K562 (cell line): ENCODE measurements at regions not wholly inside any gene's neighbourhood (a gene's known extent, or its start where the extent isn't known, plus 50 kb on each side); places are given as distances from the start of the nearest gene placed in this dataset.

Experiments
- ATAC-seq: fragments of 200-7000 bp; cut with Tn5 transposase; 3 replicates; pipeline ENCODE4 v1.9.1; 2020; ENCODE audit warnings: moderate library complexity
- BruUV-seq: library from RNA; stranded (reverse); fragments of 400-500 nt; replicated peaks from 2 replicates; lab custom pipeline; 2021; lab: Mats Ljungman, UMichigan
- CTCF ChIA-PET: fragments of 300-600 bp; formaldehyde crosslinking; extraction: SDS; loops from one replicate; lab custom pipeline; 2021; ENCODE audit warnings: low intra/inter-chr PET ratio; lab: Yijun Ruan, JAX
- POLR2A ChIA-PET: fragments of 300-600, 350-650 bp; sonication (Branson Sonifier 250); formaldehyde crosslinking; extraction: SDS; loops from one replicate; lab custom pipeline; 2021; ENCODE audit warnings: antibody characterized with exemption, inconsistent platforms; lab: Yijun Ruan, JAX
- DNase-seq, 4 experiments: peaks; one replicate each; pipeline versions ENCODE4 v3.0.0 to v3.0.0-alpha.2; 2011 to 2018; ENCODE audit warnings: low spot score in 3 of 4, mixed read lengths in 3 of 4; ENCODE audit errors: extremely low read depth in 1 of 4
- FAIRE-seq: peaks from 2 replicates; lab custom pipeline; 2011; peaks lifted over from hg19 to GRCh38; lab: Jason Lieb, UNC
- H2AFZ ChIP-seq: 2 replicates; pipeline ENCODE4 v1.6.0; 2011; ENCODE audit warnings: low read depth, low read length, control low read depth, inconsistent platforms
- H3K27ac ChIP-seq: fragments of 200-600 bp; 3 replicates; pipeline ENCODE4 v1.8.0; 2011; ENCODE audit warnings: low read depth, mild to moderate bottlenecking, control low read depth, inconsistent platforms, low read length, moderate library complexity, mixed read lengths; ENCODE audit errors: extremely low read depth
- H3K27me3 ChIP-seq, 2 experiments: fragments of 300-600 bp in 1 of 2; 2 replicates in 1 of 2; 3 replicates in 1 of 2; pipeline versions ENCODE4 v1.6.0 to v1.8.0; 2011; ENCODE audit warnings: inconsistent platforms in 2 of 2, low read length in 2 of 2, mild to moderate bottlenecking in 1 of 2, mixed read lengths in 1 of 2, moderate library complexity in 1 of 2; ENCODE audit not compliant: control insufficient read depth in 2 of 2, insufficient read depth in 2 of 2
- H3K36me3 ChIP-seq: fragments of 300-600 bp; 3 replicates; pipeline ENCODE4 v1.8.0; 2011; ENCODE audit warnings: mild to moderate bottlenecking, low read length, inconsistent platforms; ENCODE audit not compliant: control insufficient read depth, insufficient read depth
- H3K4me1 ChIP-seq, 2 experiments: fragments of 200-600 bp in 1 of 2; replicated peaks in 1 of 2; 2 replicates in 1 of 2; 3 replicates in 1 of 2; pipeline versions ENCODE4 v1.5.1 to v1.8.0; 2011; ENCODE audit warnings: inconsistent platforms in 2 of 2, low read length in 2 of 2, mild to moderate bottlenecking in 1 of 2, mixed read lengths in 1 of 2, moderate library complexity in 1 of 2; ENCODE audit not compliant: control insufficient read depth in 2 of 2, insufficient read depth in 2 of 2
- H3K4me2 ChIP-seq: 2 replicates; pipeline ENCODE4 v1.6.1; 2011; ENCODE audit warnings: low read length, control low read depth, inconsistent platforms, mixed read lengths; ENCODE audit not compliant: insufficient read depth
- H3K4me3 ChIP-seq: fragments of 200-600 bp; sonication (generic), shearing (Covaris generic); 2 replicates; pipeline ENCODE4 v1.5.1; 2016; ENCODE audit warnings: control low read depth, inconsistent platforms
- H3K79me2 ChIP-seq: fragments of 200-600 bp; 3 replicates; pipeline ENCODE4 v1.8.0; 2011; ENCODE audit warnings: low read length, inconsistent platforms; ENCODE audit not compliant: control insufficient read depth, insufficient read depth
- H3K9ac ChIP-seq, 2 experiments: 2 replicates each; pipeline versions ENCODE4 v1.6.0 to v1.6.1; 2011; ENCODE audit warnings: low read depth in 2 of 2, low read length in 2 of 2, control low read depth in 1 of 2, inconsistent platforms in 1 of 2, mild to moderate bottlenecking in 1 of 2, mixed read lengths in 1 of 2; ENCODE audit not compliant: insufficient read depth in 1 of 2
- H3K9me1 ChIP-seq: one replicate; pipeline ENCODE4 v1.6.0; 2011; ENCODE audit warnings: inconsistent platforms, mild to moderate bottlenecking, low read length, moderate library complexity; ENCODE audit not compliant: control insufficient read depth, insufficient read depth
- H3K9me3 ChIP-seq: replicated peaks from 2 replicates; pipeline ENCODE4 v1.5.1; 2011; ENCODE audit warnings: low read depth, low read length, inconsistent platforms; ENCODE audit not compliant: control insufficient read depth, insufficient read depth
- H4K20me1 ChIP-seq: replicated peaks from 2 replicates; pipeline ENCODE4 v1.6.1; 2011; ENCODE audit warnings: low read length, inconsistent platforms, mixed read lengths; ENCODE audit not compliant: control insufficient read depth, insufficient read depth
- C11orf30 ChIP-seq: fragments of 450-650 bp; IDR thresholded peaks from 2 replicates; pipeline ENCODE4 v1.6.1; 2016; ENCODE audit warnings: low read depth, mild to moderate bottlenecking
- DPF2 ChIP-seq: fragments of 450-650 bp; IDR thresholded peaks from 2 replicates; pipeline ENCODE4 v1.6.1; 2016
- MAFF ChIP-seq: IDR thresholded peaks from 2 replicates; pipeline ENCODE4 v1.6.1; 2012; ENCODE audit warnings: low read length, improper control_type of control experiment
- MAFG ChIP-seq: fragments of 450-650 bp; conservative IDR thresholded peaks from 2 replicates; pipeline ENCODE4 v1.6.1; 2016; ENCODE audit warnings: missing genetic modification characterization, missing compliant biosample characterization
- RBFOX2 ChIP-seq: fragments of 200-400 bp; formaldehyde crosslinking; IDR thresholded peaks from 2 replicates; pipeline ENCODE4 v1.6.1; 2017; ENCODE audit warnings: low read depth, mild to moderate bottlenecking, low read length, moderate library complexity
- SMAD1 ChIP-seq: fragments of 150-350 bp; IDR thresholded peaks from 2 replicates; pipeline ENCODE4 v1.6.1; 2014; ENCODE audit warnings: low read length, low read depth; ENCODE audit not compliant: partially characterized antibody
- ZNF316 ChIP-seq: fragments of 450-650 bp; IDR thresholded peaks from 2 replicates; pipeline ENCODE4 v1.6.1; 2016
- ZZZ3 ChIP-seq: fragments of 450-650 bp; IDR thresholded peaks from 2 replicates; pipeline ENCODE4 v1.6.1; 2016; ENCODE audit warnings: antibody characterized with exemption, mild to moderate bottlenecking, moderate library complexity
- WGBS: fragments of 100-300 bp; shearing (Covaris generic); methylation state at CpG from one replicate; pipeline ENCODE4 v1.1.6; 2016; ENCODE audit warnings: low coverage, mixed read lengths; ENCODE audit not compliant: insufficient coverage; ENCODE audit errors: missing lambda C conversion rate; 5-methylcytosine and 5-hydroxymethylcytosine counted together
- in situ Hi-C: fragments of 300-500 bp; cut with MboI; formaldehyde crosslinking; loops from 4 replicates; pipeline ENCODE4 v1.15.0; 2018; ENCODE audit warnings: inconsistent platforms, mixed read lengths
- intact Hi-C: fragments of 100-400 bp; cut with micrococcal nuclease; formaldehyde crosslinking; loops from 2 replicates; pipeline ENCODE4 v1.14.2; 2022
- TF ChIP-seq, protein P1 (sequence below), 3 experiments: fragments of 200-800 bp in 1 of 3; fragments of 250-450 bp in 1 of 3; fragments of 450-650 bp in 1 of 3; sonication (Bioruptor Pico) in 1 of 3; sonication (Bioruptor generic) in 1 of 3; formaldehyde crosslinking in 1 of 3; IDR thresholded peaks; 2 replicates each; pipeline versions ENCODE4 v1.6.1 to v1.8.0; 2016 to 2022; ENCODE audit warnings: mild to moderate bottlenecking in 2 of 3, missing genetic modification characterization in 2 of 3, missing compliant biosample characterization in 1 of 3, moderate library complexity in 1 of 3
- TF ChIP-seq, protein P2 (sequence below): sonication (generic); formaldehyde crosslinking; IDR thresholded peaks from 2 replicates; pipeline ENCODE4 v1.8.1; 2023; ENCODE audit warnings: mild to moderate bottlenecking, missing genetic modification reagents

DNA sequence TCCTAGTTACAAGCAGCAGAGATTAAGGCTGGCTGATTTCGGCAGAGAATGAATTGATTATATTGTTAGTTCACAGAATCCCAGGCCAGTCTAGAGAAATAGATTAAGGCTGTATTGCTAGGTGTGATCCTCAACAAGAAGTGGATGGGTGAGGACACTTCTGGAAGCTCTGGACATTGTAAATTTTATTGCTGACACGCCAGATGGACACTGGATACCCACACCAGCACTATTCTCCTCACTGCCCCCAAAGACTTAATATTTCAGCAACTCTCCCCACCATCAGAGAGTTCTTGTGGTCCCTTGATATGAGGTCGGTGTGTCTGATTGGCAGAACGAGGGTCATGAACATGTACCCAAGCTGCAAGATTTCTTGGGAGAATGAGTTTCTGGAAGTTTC is 171.6 kb upstream of the EGFLAM start:
- H3K79me2 ChIP-seq: no peaks in the 10 kb centered on the region
- no peak overlapping the region for H3K4me2 ChIP-seq
- intact Hi-C loops: no loop called here
- WGBS: 0% methylated on average over 4 of the region's 4 CpGs
- H3K36me3 ChIP-seq: no peaks in the 10 kb centered on the region
- H3K9ac ChIP-seq: no peak overlapping the region
- H3K27ac ChIP-seq: no peak overlapping the region
- H2AFZ ChIP-seq: no peak overlapping the region
- in situ Hi-C loops: no loop called here
- FAIRE-seq (no peak), ATAC-seq (no peak)
- H3K27me3 ChIP-seq: no peaks in the 10 kb centered on the region
- no peak overlapping the region for H3K4me3 ChIP-seq
- H3K4me1 ChIP-seq: no peaks in the 10 kb centered on the region
- H3K9me1 ChIP-seq: no peaks in the 10 kb centered on the region
- H4K20me1 ChIP-seq: no peaks in the 10 kb centered on the region
- TF ChIP-seq DPF2 (no peak), ZZZ3 (no peak), ZNF316 (peak; percentile 48; the same call in 1 of the 2 replicates), RBFOX2 (no peak), SMAD1 (no peak), MAFF (0 out of 2 replicates have a peak, but pooled peaks have one; percentile 14), MAFG (tag) (0 out of 2 replicates have a peak, but pooled peaks have one; percentile 15), C11orf30 (0 out of 2 replicates have a peak, but pooled peaks have one; percentile 25)
- TF ChIP-seq, protein P1, sequence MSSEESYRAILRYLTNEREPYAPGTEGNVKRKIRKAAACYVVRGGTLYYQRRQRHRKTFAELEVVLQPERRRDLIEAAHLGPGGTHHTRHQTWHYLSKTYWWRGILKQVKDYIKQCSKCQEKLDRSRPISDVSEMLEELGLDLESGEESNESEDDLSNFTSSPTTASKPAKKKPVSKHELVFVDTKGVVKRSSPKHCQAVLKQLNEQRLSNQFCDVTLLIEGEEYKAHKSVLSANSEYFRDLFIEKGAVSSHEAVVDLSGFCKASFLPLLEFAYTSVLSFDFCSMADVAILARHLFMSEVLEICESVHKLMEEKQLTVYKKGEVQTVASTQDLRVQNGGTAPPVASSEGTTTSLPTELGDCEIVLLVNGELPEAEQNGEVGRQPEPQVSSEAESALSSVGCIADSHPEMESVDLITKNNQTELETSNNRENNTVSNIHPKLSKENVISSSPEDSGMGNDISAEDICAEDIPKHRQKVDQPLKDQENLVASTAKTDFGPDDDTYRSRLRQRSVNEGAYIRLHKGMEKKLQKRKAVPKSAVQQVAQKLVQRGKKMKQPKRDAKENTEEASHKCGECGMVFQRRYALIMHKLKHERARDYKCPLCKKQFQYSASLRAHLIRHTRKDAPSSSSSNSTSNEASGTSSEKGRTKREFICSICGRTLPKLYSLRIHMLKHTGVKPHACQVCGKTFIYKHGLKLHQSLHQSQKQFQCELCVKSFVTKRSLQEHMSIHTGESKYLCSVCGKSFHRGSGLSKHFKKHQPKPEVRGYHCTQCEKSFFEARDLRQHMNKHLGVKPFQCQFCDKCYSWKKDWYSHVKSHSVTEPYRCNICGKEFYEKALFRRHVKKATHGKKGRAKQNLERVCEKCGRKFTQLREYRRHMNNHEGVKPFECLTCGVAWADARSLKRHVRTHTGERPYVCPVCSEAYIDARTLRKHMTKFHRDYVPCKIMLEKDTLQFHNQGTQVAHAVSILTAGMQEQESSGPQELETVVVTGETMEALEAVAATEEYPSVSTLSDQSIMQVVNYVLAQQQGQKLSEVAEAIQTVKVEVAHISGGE (CRISPR knock-in tag; IDR thresholded peaks at IDR 0.05): no peak
- TF ChIP-seq, protein P2, sequence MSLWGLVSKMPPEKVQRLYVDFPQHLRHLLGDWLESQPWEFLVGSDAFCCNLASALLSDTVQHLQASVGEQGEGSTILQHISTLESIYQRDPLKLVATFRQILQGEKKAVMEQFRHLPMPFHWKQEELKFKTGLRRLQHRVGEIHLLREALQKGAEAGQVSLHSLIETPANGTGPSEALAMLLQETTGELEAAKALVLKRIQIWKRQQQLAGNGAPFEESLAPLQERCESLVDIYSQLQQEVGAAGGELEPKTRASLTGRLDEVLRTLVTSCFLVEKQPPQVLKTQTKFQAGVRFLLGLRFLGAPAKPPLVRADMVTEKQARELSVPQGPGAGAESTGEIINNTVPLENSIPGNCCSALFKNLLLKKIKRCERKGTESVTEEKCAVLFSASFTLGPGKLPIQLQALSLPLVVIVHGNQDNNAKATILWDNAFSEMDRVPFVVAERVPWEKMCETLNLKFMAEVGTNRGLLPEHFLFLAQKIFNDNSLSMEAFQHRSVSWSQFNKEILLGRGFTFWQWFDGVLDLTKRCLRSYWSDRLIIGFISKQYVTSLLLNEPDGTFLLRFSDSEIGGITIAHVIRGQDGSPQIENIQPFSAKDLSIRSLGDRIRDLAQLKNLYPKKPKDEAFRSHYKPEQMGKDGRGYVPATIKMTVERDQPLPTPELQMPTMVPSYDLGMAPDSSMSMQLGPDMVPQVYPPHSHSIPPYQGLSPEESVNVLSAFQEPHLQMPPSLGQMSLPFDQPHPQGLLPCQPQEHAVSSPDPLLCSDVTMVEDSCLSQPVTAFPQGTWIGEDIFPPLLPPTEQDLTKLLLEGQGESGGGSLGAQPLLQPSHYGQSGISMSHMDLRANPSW (CRISPR knock-in tag): no peak
- TF ChIP-seq, all 486 proteins: peak for 4
- DNase-seq: no peak
- POLR2A ChIA-PET: no interaction called here
- no peaks in the 10 kb centered on the region for H3K9me3 ChIP-seq
- no TSS peak for BruUV-seq
- CTCF ChIA-PET: no interaction called here
